ENCODE measurements at regions not wholly inside any gene's neighbourhood (a gene's known extent, or its start where the extent isn't known, plus 50 kb on each side); places are given as distances from the start of the nearest gene placed in this dataset.
"Not testable (repeated sequence)": the region's sequence is repeated elsewhere in the genome, so short reads cannot be mapped to it uniquely, and the experiment has no call there.

DNA sequence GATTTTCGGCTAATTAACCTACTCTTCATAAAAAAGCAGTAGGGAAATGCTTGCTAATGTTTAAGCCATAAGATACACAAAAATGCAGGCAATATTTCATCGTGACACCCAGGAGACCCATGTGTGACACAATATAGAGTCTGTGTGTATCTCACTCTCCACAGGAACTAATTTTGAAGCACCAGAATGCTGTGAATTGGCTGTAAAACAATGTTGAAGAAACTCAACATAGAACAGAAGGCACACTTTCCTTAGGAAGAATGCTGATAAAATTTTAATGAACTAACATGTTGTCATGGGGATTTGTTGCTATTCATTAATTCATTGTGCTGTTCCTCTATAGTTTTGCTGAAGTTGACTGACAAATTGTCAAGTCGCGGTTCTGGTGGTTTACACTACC lies 249.4 kb upstream of the TFAP2D start:
- DNase-seq (ENCODE audit: low read depth, low spot score) = no peak

GRCh38 chr6:50467931-50468330 lies 245.4 kb upstream of the TFAP2D start:
- no peak for DNase-seq (ENCODE audit: low read depth, low spot score)

- no peak for DNase-seq (ENCODE audit: low read depth, low spot score)
These were observed 242.3 kb upstream of the TFAP2D start for GRCh38 chr6:50471041-50471440.

GRCh38 chr6:50510361-50510760 lies 203.0 kb upstream of the TFAP2D start:
- DNase-seq (ENCODE audit: low read depth, low spot score) = no peak

DNA sequence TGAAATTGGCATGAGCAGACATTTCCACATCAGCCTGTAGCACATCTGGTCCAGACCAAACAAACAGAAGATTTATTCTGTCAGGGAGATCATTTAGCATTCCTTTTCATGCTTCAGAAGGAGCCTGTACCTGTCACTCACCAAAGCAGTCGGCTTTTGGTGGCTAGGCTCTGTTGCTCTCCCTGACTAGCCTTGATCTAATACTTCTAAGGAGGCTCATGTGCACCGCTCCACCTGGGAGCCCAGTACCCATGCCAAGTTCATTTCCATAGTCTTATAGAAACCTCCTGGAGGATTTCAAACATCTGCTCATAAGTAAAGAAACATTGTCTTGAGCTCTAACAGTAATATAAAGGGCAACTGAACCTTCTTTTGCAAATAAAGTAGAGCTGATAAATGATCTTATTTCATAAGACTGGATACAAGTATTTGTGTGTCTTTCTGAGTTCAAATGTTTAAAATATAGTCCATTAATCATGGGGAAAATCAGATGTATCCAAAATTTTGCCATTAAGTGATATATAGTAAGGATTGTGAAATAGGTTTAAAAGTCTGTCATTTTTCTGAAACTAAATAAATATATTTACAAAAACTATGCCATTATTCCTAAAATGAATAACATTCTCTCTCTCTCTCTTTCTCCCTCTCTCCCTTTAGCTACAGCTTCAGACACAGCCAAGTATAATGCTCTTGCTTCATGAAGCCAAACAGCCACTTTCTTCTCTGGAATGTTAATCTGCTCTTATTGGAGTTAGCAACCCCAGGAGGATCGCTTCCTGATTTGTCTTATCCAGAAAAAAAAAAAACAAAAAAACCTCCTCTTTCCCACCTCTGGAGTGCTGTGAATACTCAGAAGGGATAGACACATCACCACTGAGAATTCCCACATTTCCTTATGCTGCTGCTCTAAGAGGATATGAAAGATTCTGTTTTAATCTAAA lies 192.7 kb upstream of the TFAP2D start:
- DNase-seq (ENCODE audit: low read depth, low spot score) = no peak

DNA sequence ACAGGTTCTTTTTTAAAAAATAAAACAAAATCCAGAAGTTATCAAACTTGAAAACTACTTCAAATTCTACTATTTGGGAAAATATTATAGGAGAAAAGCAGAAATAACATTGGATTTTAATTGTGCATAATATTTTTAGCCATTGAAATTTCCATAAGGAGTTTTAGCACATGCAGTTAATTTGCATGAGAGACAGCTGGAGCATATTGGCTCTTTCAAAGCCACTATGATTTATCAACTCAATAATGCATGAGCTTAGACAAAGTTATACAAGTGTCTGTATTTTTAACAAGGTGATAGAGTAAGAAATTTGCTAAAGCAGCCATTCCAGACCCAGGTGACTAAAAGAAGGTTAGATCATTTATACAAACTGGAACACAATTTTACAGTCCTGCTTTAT lies 189.0 kb upstream of the TFAP2D start:
- no peak for DNase-seq (ENCODE audit: low read depth, low spot score)

- no peak for DNase-seq (ENCODE audit: low read depth, low spot score)
These were observed 185.3 kb upstream of the TFAP2D start for GRCh38 chr6:50527985-50528384.

DNA sequence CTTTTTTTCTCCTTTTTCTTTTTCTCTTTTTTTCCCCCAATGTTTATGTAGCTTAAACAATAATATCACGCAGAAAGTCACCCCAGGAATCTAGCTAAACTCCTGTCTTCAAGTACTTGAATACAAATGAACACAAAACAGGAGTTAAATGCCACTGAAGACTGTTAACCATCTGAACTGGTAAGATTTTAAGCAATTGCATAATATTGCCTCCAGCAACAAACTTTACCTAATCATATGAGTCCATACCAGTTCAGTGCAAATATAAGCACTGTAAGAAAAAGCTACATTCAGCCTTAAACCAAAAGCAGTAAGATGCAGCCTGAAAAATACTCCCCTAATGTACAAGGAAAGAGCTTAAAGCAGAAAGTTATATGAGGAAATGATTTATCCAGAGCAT lies 173.9 kb upstream of the TFAP2D start:
- no peak for DNase-seq (ENCODE audit: low read depth, low spot score)

- no peak for DNase-seq (ENCODE audit: low read depth, low spot score)
These were observed 171.4 kb upstream of the TFAP2D start for GRCh38 chr6:50541941-50542340.

GRCh38 chr6:50543666-50544065 lies 169.7 kb upstream of the TFAP2D start:
- DNase-seq (ENCODE audit: low read depth, low spot score) = no peak

- DNase-seq (ENCODE audit: low read depth, low spot score) = no peak
These were observed 164.3 kb upstream of the TFAP2D start for GRCh38 chr6:50549026-50549425.

- no peak for DNase-seq (ENCODE audit: low read depth, low spot score)
These were observed 163.9 kb upstream of the TFAP2D start for GRCh38 chr6:50549475-50549874.

DNA sequence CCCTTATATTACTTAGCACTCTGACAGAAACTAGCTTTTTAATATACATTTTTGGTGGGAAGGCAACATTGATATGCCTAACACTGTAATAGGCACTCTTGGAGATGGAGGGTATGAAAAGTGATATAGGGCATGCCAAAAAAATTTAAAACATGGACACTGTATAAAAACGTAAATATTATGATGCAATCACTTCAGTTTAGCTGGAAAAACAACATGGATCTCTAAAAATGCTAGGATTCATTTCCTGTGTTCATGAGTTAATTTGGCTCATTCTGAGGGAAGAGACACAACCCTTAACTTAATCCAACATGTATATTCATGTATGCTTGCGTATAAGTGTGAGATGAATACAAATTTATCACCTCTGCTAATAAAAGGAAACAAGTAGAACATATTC lies 157.3 kb upstream of the TFAP2D start:
- no peak for DNase-seq (ENCODE audit: low read depth, low spot score)

DNA sequence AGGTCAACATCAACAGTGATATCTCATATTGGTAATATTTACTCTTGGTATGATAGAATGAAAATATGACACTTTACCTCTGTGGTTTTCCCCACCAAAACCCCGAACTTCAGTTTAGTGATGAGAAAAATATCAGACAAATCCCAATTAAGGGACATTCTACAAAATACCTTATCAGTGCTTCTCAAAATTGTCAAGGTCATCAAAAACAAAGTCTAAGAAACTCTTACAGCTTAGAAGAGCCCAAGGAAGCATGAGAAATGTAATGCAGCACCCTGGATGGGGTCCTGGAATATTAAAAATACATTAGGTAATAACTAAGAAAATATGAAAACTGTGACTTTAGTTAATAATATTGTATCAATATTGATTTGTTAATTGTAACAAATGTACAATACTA lies 148.3 kb upstream of the TFAP2D start:
- DNase-seq (ENCODE audit: low read depth, low spot score) = no peak

DNA sequence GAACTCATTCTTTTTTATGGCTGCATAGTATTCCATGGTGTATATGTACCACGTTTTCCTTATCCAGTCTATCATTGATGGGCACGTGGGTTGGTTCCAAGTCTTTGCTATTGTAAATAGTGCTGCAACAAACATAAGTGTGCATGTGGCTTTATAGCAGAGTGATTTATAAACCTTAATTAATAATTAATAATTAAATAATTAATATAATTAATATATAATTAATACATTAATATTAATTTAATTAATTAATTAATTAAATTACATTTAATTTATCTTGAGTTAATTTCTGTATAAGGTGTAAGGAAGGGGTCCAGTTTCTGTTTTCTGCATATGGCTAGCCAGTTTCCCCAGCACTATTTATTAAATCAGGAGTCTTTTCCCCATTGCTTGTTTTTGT lies 142.1 kb upstream of the TFAP2D start:
- DNase-seq (ENCODE audit: low read depth, low spot score) = not testable (repeated sequence)

GRCh38 chr6:50585441-50586330 lies 127.6 kb upstream of the TFAP2D start:
- peak; percentile 51 for DNase-seq (ENCODE audit: low read depth, low spot score)

- DNase-seq (ENCODE audit: low read depth, low spot score) = no peak
These were observed 127.0 kb upstream of the TFAP2D start for GRCh38 chr6:50586331-50586675.

GRCh38 chr6:50589751-50590470 lies 123.4 kb upstream of the TFAP2D start:
- DNase-seq (ENCODE audit: low read depth, low spot score) = no peak

GRCh38 chr6:50591135-50591534 lies 122.2 kb upstream of the TFAP2D start:
- peak; percentile 64 for DNase-seq (ENCODE audit: low read depth, low spot score)

GRCh38 chr6:50600280-50600679 lies 113.0 kb upstream of the TFAP2D start:
- peak; percentile 71 for DNase-seq (ENCODE audit: low read depth, low spot score)

DNA sequence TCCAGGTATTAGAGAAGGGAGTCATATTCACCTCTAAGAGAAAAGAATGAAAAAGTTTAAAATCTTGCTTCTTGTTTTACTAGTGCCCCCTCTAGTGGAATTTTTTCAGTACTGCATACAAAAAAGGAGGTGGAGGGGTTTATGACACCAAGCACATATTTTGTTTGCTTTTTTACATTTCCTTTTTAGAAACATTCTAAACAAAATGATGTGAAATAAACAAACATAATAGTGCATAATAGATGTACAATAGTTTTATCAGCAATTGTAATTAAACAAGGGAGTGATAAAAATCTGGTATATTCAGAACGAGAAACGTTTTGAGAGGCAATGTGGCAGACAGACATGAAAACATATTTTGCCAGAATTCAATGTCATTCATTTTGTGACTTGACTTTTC lies 111.0 kb upstream of the TFAP2D start:
- no peak for DNase-seq (ENCODE audit: low read depth, low spot score)

DNA sequence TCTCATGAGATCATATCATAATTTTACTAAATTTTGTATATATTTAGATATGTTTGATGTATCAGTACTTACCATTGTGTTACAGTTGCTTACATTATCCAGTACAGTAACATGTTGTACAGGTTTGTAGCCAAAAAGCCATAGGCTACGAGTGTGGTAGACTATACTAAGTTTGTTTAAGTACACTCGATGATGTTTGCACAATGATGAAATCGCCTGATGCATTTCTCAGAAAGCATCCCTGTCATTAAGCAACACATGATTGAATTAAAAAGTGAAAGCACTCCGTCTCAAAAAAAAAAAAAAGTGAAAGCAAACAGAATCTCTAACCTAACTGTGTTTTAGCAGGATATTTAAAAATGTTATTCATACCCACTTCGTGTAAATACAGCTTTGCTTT lies 104.9 kb upstream of the TFAP2D start:
- DNase-seq (ENCODE audit: low read depth, low spot score) = no peak
